Transverse colon (tissue), 4 donors: ENCODE measurements at regions not wholly inside any gene's neighbourhood (a gene's known extent, or its start where the extent isn't known, plus 50 kb on each side); places are given as distances from the start of the nearest gene placed in this dataset.

ENCODE experiments used
- EP300 ChIP-seq: sonication (generic); formaldehyde crosslinking; IDR thresholded peaks from one replicate; pipeline ENCODE4 v1.6.1; 2017; ENCODE audit warnings: antibody characterized with exemption, low read depth
- POLR2A ChIP-seq: fragments of 450-650 bp; IDR thresholded peaks from one replicate; pipeline ENCODE4 v1.6.1; 2016; ENCODE audit warnings: antibody characterized with exemption, mild to moderate bottlenecking, moderate library complexity
- POLR2AphosphoS5 ChIP-seq, 3 donors: sonication (generic); formaldehyde crosslinking; IDR thresholded peaks; one replicate each; pipeline ENCODE4 v1.6.1; 2016; ENCODE audit warnings: antibody characterized with exemption in 3 of 3
- TF ChIP-seq, protein P1 (sequence below), 5 experiments: fragments of 200-600 bp in 3 of 5; fragments of 450-650 bp in 2 of 5; sonication (generic) in 3 of 5; IDR thresholded peaks; 1 replicate in 2 of 5; 2 replicates in 3 of 5; pipeline ENCODE4 v1.5.1; 2016 to 2017; ENCODE audit warnings: antibody characterized with exemption in 5 of 5, inconsistent platforms in 3 of 5, mild to moderate bottlenecking in 2 of 5, moderate library complexity in 1 of 5

DNA sequence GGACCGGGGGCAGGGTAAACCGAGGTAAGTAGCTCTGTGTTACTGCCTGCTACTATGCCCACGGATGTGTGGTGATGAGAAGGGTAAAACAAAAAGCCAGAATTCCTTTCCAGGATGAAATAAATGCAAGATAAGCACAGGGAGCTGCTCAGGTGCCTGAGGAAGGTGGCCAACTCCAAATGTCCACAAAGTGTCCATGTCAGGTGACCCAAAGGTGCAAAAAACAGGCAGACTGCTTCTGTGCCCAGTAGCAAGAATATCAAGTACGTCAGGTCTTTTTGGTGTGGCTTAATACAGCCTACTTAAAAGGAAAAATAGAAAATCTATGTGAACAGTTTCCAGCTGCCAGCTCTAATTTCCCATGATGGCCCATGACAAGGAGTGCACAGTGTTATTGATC is 279.3 kb downstream of the SETD4 start:
- TF ChIP-seq, protein P1, sequence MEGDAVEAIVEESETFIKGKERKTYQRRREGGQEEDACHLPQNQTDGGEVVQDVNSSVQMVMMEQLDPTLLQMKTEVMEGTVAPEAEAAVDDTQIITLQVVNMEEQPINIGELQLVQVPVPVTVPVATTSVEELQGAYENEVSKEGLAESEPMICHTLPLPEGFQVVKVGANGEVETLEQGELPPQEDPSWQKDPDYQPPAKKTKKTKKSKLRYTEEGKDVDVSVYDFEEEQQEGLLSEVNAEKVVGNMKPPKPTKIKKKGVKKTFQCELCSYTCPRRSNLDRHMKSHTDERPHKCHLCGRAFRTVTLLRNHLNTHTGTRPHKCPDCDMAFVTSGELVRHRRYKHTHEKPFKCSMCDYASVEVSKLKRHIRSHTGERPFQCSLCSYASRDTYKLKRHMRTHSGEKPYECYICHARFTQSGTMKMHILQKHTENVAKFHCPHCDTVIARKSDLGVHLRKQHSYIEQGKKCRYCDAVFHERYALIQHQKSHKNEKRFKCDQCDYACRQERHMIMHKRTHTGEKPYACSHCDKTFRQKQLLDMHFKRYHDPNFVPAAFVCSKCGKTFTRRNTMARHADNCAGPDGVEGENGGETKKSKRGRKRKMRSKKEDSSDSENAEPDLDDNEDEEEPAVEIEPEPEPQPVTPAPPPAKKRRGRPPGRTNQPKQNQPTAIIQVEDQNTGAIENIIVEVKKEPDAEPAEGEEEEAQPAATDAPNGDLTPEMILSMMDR (IDR thresholded peaks at IDR 0.05): no peak
- TF ChIP-seq POLR2AphosphoS5 (IDR thresholded peaks at IDR 0.05) (no peak), EP300 (no peak), POLR2A (no peak)
